MCF 10A (cell line): ENCODE measurements at regions not wholly inside any gene's neighbourhood (a gene's known extent, or its start where the extent isn't known, plus 50 kb on each side); places are given as distances from the start of the nearest gene placed in this dataset.

Experiments used
- BruUV-seq: library from RNA; stranded (reverse); fragments of 400-500 nt; replicated peaks from 2 replicates; lab custom pipeline; 2021; lab: Mats Ljungman, UMichigan
- CTCF ChIA-PET: fragments of 300-600 bp; sonication (Branson Sonifier 250); formaldehyde crosslinking; extraction: SDS; loops from one replicate; lab custom pipeline; 2021; ENCODE audit warnings: antibody characterized with exemption, inconsistent platforms; lab: Yijun Ruan, JAX
- POLR2A ChIA-PET: fragments of 300-600, 350-650 bp; sonication (Branson Sonifier 250); formaldehyde crosslinking; extraction: SDS; loops from one replicate; lab custom pipeline; 2020; ENCODE audit warnings: antibody characterized with exemption, inconsistent platforms; lab: Yijun Ruan, JAX
- DNase-seq: peaks from one replicate; pipeline ENCODE4 v3.0.0-alpha.2; 2018; ENCODE audit not compliant: unreplicated experiment
- H3K27ac Mint-ChIP-seq: one replicate; pipeline ENCODE4 v1.8.0; 2022; ENCODE audit warnings: mild to moderate bottlenecking, low read depth, mixed read lengths; ENCODE audit not compliant: unreplicated experiment
- H3K27me3 Mint-ChIP-seq: one replicate; pipeline ENCODE4 v1.8.0; 2022; ENCODE audit warnings: mixed read lengths; ENCODE audit not compliant: insufficient read depth, unreplicated experiment
- H3K36me3 Mint-ChIP-seq: one replicate; pipeline ENCODE4 v1.8.0; 2022; ENCODE audit warnings: mild to moderate bottlenecking, moderate library complexity, mixed read lengths; ENCODE audit not compliant: insufficient read depth, unreplicated experiment
- H3K4me1 Mint-ChIP-seq: one replicate; pipeline ENCODE4 v1.8.0; 2022; ENCODE audit warnings: mixed read lengths; ENCODE audit not compliant: insufficient read depth, unreplicated experiment
- H3K4me3 Mint-ChIP-seq: one replicate; pipeline ENCODE4 v1.8.0; 2022; ENCODE audit warnings: mild to moderate bottlenecking, moderate library complexity, mixed read lengths; ENCODE audit not compliant: unreplicated experiment
- H3K9me3 Mint-ChIP-seq: one replicate; pipeline ENCODE4 v1.8.0; 2022; ENCODE audit warnings: mixed read lengths; ENCODE audit not compliant: unreplicated experiment
- intact Hi-C: fragments of 100-400 bp; cut with micrococcal nuclease; formaldehyde crosslinking; loops from 2 replicates; pipeline ENCODE4 v1.14.1; 2022
- TF ChIP-seq, protein P1 (sequence below): fragments of 200-600 bp; IDR thresholded peaks from one replicate; pipeline ENCODE4 v1.8.0; 2022; ENCODE audit warnings: antibody characterized with exemption, mild to moderate bottlenecking; ENCODE audit not compliant: unreplicated experiment

DNA sequence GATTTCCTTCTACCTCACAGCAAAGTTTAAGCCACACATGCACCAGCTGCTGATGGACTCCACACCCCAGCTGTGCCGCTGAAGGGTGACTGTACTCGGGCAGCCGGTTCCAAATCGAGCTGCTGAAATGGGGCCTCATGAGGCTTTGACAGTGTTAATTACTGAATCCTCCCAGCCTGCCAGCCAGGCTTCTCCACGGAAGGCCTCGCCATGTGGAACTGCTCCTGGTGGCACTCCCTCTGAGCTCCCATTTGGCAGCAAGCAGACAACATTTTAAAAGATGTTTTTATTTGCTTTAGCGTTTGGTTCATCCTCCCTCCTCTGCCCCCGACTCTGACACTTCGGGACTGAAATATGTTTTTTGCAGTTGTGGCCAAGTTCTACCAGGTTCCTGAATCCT lies 479.4 kb upstream of the MPDZ start:
- Mint-ChIP-seq H3K36me3 (no peaks in the 10 kb centered on the region), H3K4me3 (no peak overlapping the region), H3K4me1 (no peaks in the 10 kb centered on the region), H3K27me3 (no peaks in the 10 kb centered on the region), H3K27ac (no peak overlapping the region), H3K9me3 (no peaks in the 10 kb centered on the region)
- TF ChIP-seq, protein P1, sequence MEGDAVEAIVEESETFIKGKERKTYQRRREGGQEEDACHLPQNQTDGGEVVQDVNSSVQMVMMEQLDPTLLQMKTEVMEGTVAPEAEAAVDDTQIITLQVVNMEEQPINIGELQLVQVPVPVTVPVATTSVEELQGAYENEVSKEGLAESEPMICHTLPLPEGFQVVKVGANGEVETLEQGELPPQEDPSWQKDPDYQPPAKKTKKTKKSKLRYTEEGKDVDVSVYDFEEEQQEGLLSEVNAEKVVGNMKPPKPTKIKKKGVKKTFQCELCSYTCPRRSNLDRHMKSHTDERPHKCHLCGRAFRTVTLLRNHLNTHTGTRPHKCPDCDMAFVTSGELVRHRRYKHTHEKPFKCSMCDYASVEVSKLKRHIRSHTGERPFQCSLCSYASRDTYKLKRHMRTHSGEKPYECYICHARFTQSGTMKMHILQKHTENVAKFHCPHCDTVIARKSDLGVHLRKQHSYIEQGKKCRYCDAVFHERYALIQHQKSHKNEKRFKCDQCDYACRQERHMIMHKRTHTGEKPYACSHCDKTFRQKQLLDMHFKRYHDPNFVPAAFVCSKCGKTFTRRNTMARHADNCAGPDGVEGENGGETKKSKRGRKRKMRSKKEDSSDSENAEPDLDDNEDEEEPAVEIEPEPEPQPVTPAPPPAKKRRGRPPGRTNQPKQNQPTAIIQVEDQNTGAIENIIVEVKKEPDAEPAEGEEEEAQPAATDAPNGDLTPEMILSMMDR: no peak
- intact Hi-C loops: no loop called here
- BruUV-seq: no TSS peak
- ChIA-PET CTCF (interaction anchor here (0.5 to 1.2 kb wide), 2 partner anchors 10 to 108 kb away, joined by 3 to 4 read pairs; no protein-coding TSS in a partner anchor), POLR2A (no interaction called here)
- no peak for DNase-seq

DNA sequence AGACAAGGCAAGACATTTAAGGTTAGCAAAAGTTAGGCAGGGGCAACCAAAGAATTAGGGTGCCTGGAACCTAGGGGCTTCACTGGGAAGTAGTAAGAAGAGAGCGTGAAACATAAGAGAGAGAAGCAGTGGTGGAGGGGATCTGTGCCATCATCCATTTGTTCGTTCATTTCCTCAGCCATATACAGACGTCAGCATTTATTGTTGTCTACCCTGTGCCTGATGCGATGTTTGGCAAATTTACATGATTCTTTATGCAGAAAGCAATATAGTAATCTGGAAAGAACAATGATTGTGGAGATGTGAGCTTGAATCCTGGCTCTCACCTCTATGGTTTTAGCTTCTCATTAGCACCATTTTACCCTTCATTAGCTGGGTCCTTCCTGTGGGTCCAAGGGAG lies 477.5 kb upstream of the MPDZ start:
- CTCF ChIA-PET: no interaction called here
- no TSS peak for BruUV-seq
- TF ChIP-seq, protein P1: no peak
- H3K27me3 Mint-ChIP-seq: no peaks in the 10 kb centered on the region
- DNase-seq: no peak
- intact Hi-C loops: no loop called here
- H3K36me3 Mint-ChIP-seq: no peaks in the 10 kb centered on the region
- H3K9me3 Mint-ChIP-seq: no peaks in the 10 kb centered on the region
- POLR2A ChIA-PET: no interaction called here
- H3K27ac Mint-ChIP-seq: no peak overlapping the region
- H3K4me3 Mint-ChIP-seq: no peak overlapping the region
- H3K4me1 Mint-ChIP-seq: no peaks in the 10 kb centered on the region

DNA sequence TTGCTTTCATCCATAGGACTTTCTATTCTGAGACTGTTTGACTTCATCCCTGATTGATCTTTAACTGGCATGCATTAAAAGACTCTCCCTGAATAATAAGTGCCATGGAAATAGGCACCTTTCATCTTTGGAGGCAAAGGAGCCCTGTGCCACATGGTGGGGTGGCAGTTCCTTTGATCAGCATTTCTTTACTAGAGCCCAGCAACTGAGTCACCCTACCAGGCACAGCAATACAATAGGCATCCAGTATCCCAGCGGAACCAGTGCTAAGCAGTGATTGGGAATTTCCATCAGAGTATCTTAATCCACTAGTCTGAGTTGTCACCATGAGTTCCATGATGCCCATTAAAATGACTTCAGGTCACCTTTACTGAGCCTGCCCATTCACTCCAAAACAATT lies 476.1 kb upstream of the MPDZ start:
- Mint-ChIP-seq H3K36me3 (no peaks in the 10 kb centered on the region), H3K4me3 (no peak overlapping the region), H3K27ac (no peak overlapping the region), H3K27me3 (no peaks in the 10 kb centered on the region), H3K4me1 (no peaks in the 10 kb centered on the region), H3K9me3 (no peaks in the 10 kb centered on the region)
- ChIA-PET POLR2A (no interaction called here), CTCF (no interaction called here)
- TF ChIP-seq, protein P1: no peak
- intact Hi-C loops: no loop called here
- no TSS peak for BruUV-seq
- no peak for DNase-seq

DNA sequence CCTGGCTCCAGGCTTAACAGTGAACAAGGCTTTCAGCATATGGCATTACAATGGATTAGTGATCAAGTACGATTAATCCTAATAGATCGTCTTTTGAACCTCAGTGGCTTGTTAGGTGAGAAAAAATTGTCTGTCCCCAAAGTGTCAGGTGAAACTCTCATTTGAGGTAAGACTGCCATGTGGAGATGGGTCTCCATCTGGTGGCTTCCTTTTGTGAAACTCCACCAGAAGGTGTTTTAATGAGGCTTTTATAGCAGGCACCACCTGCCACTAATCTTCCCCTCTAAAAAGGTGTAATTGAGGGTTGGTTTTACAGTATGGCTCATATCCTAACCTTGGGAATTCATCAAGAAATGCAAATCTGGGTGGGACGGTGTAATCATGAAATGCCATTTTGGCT lies 471.1 kb upstream of the MPDZ start:
- POLR2A ChIA-PET: no interaction called here
- Mint-ChIP-seq H3K4me3 (no peak overlapping the region), H3K36me3 (no peaks in the 10 kb centered on the region), H3K27me3 (no peaks in the 10 kb centered on the region), H3K27ac (no peak overlapping the region), H3K9me3 (no peaks in the 10 kb centered on the region), H3K4me1 (peaks cover 8% of the 10 kb centered on the region)
- TF ChIP-seq, protein P1: no peak
- no peak for DNase-seq
- intact Hi-C loops: no loop called here
- BruUV-seq: no TSS peak
- CTCF ChIA-PET: interaction anchor here (0.6 kb wide), 1 partner anchor 30 kb away, joined by 4 read pairs; no protein-coding TSS in a partner anchor
